ENCODE measurements at regions not wholly inside any gene's neighbourhood (a gene's known extent, or its start where the extent isn't known, plus 50 kb on each side); places are given as distances from the start of the nearest gene placed in this dataset.

DNA sequence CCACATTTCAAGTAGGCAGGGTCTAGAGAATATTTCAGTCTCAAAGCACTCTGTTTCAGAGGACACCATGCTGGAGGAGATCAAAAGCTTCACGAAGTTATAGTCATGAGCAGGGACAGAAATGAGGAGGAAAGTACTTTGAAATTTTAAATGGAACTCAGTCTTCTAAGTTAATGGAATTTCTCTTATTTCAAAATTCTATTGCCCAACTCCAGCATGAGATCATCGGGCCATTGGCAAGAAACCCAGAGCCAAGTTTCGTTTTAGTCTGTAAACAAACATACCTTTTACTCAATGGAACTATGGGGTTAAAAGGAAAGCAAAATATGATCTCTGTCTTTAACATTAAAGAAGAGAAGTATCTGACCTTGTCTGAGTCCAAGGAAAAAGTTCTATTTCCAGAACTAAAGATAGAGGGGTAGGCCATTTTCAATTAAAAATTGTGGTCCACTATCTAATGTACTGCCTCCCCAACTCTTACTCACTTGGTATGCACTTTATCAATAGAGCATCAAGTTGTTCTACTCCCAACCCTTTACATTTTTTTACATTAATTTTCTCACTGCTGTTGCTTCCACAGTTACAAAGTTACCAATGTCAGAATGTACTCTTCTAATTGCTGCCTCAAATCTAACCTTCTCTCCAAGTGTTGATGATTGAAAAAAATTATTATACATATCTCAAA, 235.3 kb upstream of the NRSN1 start (continued):
- no peak for TF ChIP-seq RELA (CRISPR knock-in tag; IDR thresholded peaks at IDR 0.05; ENCODE audit: borderline replicate concordance)
- no peak for TF ChIP-seq HMGXB4 (CRISPR knock-in tag; IDR thresholded peaks at IDR 0.05)
- TF ChIP-seq ZNF671 (CRISPR knock-in tag; IDR thresholded peaks at IDR 0.05): no peak
- no peak for TF ChIP-seq ZNF138 (CRISPR knock-in tag; conservative IDR thresholded peaks at IDR 0.05)
- TF ChIP-seq TEAD4 (CRISPR knock-in tag; IDR thresholded peaks at IDR 0.05): no peak
- no peak for TF ChIP-seq CREB1 (CRISPR knock-in tag; IDR thresholded peaks at IDR 0.05)
- TF ChIP-seq, protein P1, sequence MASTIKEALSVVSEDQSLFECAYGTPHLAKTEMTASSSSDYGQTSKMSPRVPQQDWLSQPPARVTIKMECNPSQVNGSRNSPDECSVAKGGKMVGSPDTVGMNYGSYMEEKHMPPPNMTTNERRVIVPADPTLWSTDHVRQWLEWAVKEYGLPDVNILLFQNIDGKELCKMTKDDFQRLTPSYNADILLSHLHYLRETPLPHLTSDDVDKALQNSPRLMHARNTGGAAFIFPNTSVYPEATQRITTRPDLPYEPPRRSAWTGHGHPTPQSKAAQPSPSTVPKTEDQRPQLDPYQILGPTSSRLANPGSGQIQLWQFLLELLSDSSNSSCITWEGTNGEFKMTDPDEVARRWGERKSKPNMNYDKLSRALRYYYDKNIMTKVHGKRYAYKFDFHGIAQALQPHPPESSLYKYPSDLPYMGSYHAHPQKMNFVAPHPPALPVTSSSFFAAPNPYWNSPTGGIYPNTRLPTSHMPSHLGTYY (CRISPR knock-in tag; IDR thresholded peaks at IDR 0.05): no peak
- no peak for TF ChIP-seq ESRRA (CRISPR knock-in tag; IDR thresholded peaks at IDR 0.05; ENCODE audit: borderline replicate concordance)

DNA sequence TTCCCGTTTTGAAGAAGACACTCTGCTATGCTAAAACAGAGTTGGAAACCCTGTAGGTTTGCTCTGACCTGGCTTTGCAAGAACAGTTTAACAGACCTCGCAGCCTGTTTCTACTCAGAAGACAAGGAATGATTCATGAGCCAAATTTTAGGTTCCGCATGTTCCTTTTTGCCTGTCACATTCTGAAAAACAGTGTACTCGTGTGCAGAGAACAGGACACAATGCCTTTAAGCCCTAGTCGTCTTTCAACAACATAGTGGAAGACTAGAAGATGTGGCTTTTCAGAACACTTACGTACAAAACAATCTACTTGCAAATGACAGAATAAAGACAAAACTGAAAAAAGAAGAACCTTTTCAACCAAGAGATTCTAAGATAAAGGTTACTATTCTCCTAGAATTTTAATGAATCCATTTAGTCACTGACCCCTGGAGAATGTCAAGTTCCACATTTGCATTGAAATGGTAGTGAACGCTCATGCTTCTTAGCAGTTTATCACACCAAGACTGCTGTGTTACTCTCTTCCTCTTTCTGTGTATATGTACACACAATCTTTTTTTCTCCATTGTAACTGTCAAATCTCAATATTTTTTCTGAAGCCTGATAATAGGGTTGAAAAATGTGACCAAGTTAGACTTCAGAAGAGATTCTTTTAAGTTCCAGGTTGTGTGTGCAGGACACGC, 220.7 kb upstream of the NRSN1 start:
- peaks cover 19% of the 10 kb centered on the region for H3K4me1 Mint-ChIP-seq
- ATAC-seq (no peak), DNase-seq (ENCODE audit: low spot score) (no peak)
- no peak overlapping the region for H3K27ac Mint-ChIP-seq
- peaks cover 3% of the 10 kb centered on the region; the same call in 1 of the 2 replicates for H3K9me3 Mint-ChIP-seq
- TF ChIP-seq, protein P2, sequence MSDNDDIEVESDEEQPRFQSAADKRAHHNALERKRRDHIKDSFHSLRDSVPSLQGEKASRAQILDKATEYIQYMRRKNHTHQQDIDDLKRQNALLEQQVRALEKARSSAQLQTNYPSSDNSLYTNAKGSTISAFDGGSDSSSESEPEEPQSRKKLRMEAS (CRISPR knock-in tag; IDR thresholded peaks at IDR 0.05): no peak
- no peak for TF ChIP-seq FOXP4 (CRISPR knock-in tag; IDR thresholded peaks at IDR 0.05)
- TF ChIP-seq ATF3 (CRISPR knock-in tag; conservative IDR thresholded peaks at IDR 0.05): no peak
- no peak for TF ChIP-seq ELF4 (CRISPR knock-in tag; IDR thresholded peaks at IDR 0.05; ENCODE audit: low read depth)
- no peak for TF ChIP-seq ESRRA (CRISPR knock-in tag; IDR thresholded peaks at IDR 0.05; ENCODE audit: borderline replicate concordance)
- no peak for TF ChIP-seq TEAD4 (CRISPR knock-in tag; IDR thresholded peaks at IDR 0.05)
- no peak for TF ChIP-seq TCF7 (CRISPR knock-in tag; IDR thresholded peaks at IDR 0.05; ENCODE audit: low read depth)
- no peak for TF ChIP-seq ZBTB21 (CRISPR knock-in tag; IDR thresholded peaks at IDR 0.05; ENCODE audit: borderline replicate concordance)
- no peak for TF ChIP-seq TEAD1 (CRISPR knock-in tag; IDR thresholded peaks at IDR 0.05)
- no peak for TF ChIP-seq GABPB1 (CRISPR knock-in tag; IDR thresholded peaks at IDR 0.05)
- TF ChIP-seq, protein P3, sequence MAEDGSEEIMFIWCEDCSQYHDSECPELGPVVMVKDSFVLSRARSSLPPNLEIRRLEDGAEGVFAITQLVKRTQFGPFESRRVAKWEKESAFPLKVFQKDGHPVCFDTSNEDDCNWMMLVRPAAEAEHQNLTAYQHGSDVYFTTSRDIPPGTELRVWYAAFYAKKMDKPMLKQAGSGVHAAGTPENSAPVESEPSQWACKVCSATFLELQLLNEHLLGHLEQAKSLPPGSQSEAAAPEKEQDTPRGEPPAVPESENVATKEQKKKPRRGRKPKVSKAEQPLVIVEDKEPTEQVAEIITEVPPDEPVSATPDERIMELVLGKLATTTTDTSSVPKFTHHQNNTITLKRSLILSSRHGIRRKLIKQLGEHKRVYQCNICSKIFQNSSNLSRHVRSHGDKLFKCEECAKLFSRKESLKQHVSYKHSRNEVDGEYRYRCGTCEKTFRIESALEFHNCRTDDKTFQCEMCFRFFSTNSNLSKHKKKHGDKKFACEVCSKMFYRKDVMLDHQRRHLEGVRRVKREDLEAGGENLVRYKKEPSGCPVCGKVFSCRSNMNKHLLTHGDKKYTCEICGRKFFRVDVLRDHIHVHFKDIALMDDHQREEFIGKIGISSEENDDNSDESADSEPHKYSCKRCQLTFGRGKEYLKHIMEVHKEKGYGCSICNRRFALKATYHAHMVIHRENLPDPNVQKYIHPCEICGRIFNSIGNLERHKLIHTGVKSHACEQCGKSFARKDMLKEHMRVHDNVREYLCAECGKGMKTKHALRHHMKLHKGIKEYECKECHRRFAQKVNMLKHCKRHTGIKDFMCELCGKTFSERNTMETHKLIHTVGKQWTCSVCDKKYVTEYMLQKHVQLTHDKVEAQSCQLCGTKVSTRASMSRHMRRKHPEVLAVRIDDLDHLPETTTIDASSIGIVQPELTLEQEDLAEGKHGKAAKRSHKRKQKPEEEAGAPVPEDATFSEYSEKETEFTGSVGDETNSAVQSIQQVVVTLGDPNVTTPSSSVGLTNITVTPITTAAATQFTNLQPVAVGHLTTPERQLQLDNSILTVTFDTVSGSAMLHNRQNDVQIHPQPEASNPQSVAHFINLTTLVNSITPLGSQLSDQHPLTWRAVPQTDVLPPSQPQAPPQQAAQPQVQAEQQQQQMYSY (CRISPR knock-in tag; IDR thresholded peaks at IDR 0.05): no peak
- no peak for TF ChIP-seq ZNF121 (CRISPR knock-in tag; IDR thresholded peaks at IDR 0.05)
- TF ChIP-seq CREM (CRISPR knock-in tag; IDR thresholded peaks at IDR 0.05): no peak
- TF ChIP-seq ZNF219 (CRISPR knock-in tag; IDR thresholded peaks at IDR 0.05; ENCODE audit: borderline replicate concordance): no peak
- TF ChIP-seq, protein P4, sequence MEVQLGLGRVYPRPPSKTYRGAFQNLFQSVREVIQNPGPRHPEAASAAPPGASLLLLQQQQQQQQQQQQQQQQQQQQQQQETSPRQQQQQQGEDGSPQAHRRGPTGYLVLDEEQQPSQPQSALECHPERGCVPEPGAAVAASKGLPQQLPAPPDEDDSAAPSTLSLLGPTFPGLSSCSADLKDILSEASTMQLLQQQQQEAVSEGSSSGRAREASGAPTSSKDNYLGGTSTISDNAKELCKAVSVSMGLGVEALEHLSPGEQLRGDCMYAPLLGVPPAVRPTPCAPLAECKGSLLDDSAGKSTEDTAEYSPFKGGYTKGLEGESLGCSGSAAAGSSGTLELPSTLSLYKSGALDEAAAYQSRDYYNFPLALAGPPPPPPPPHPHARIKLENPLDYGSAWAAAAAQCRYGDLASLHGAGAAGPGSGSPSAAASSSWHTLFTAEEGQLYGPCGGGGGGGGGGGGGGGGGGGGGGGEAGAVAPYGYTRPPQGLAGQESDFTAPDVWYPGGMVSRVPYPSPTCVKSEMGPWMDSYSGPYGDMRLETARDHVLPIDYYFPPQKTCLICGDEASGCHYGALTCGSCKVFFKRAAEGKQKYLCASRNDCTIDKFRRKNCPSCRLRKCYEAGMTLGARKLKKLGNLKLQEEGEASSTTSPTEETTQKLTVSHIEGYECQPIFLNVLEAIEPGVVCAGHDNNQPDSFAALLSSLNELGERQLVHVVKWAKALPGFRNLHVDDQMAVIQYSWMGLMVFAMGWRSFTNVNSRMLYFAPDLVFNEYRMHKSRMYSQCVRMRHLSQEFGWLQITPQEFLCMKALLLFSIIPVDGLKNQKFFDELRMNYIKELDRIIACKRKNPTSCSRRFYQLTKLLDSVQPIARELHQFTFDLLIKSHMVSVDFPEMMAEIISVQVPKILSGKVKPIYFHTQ (CRISPR knock-in tag; IDR thresholded peaks at IDR 0.05): no peak
- TF ChIP-seq ATF1 (CRISPR knock-in tag; IDR thresholded peaks at IDR 0.05): no peak
- H3K27me3 Mint-ChIP-seq (ENCODE audit: low read depth): no peaks in the 10 kb centered on the region
- H3K36me3 Mint-ChIP-seq: no peaks in the 10 kb centered on the region
- CTCF ChIA-PET: no interaction called here
- POLR2A ChIA-PET: no interaction called here
- no peak overlapping the region for H3K4me3 Mint-ChIP-seq
